Skeletal muscle tissue (tissue), 3 donors: ENCODE measurements at regions not wholly inside any gene's neighbourhood (a gene's known extent, or its start where the extent isn't known, plus 50 kb on each side); places are given as distances from the start of the nearest gene placed in this dataset.

Experiments used
- H3K27ac ChIP-seq: one replicate; pipeline ENCODE4 v1.7.0; 2013; ENCODE audit warnings: mild to moderate bottlenecking, low read depth, low read length, inconsistent platforms
- H3K27me3 ChIP-seq, 3 donors: one replicate each; pipeline ENCODE4 v1.7.0; 2013; ENCODE audit warnings: low read length in 3 of 3; ENCODE audit not compliant: control insufficient read depth in 3 of 3, insufficient read depth in 3 of 3
- H3K36me3 ChIP-seq, 3 donors: one replicate each; pipeline ENCODE4 v1.7.0; 2013; ENCODE audit warnings: low read length in 3 of 3; ENCODE audit not compliant: control insufficient read depth in 3 of 3, insufficient read depth in 3 of 3
- H3K4me1 ChIP-seq, 3 donors: one replicate each; pipeline ENCODE4 v1.7.0; 2013; ENCODE audit warnings: low read length in 3 of 3, mild to moderate bottlenecking in 3 of 3; ENCODE audit not compliant: control insufficient read depth in 3 of 3, insufficient read depth in 3 of 3
- H3K4me3 ChIP-seq, 3 donors: one replicate each; pipeline ENCODE4 v1.7.0; 2013; ENCODE audit warnings: low read length in 3 of 3
- H3K9ac ChIP-seq, 3 donors: one replicate each; pipeline ENCODE4 v1.7.0; 2013; ENCODE audit warnings: low read length in 3 of 3, mild to moderate bottlenecking in 3 of 3, moderate library complexity in 2 of 3, low read depth in 1 of 3
- H3K9me3 ChIP-seq, 3 donors: one replicate each; pipeline ENCODE4 v1.7.0; 2013; ENCODE audit warnings: low read length in 3 of 3; ENCODE audit not compliant: control insufficient read depth in 3 of 3
- donor health status: Osteomylitis.

DNA sequence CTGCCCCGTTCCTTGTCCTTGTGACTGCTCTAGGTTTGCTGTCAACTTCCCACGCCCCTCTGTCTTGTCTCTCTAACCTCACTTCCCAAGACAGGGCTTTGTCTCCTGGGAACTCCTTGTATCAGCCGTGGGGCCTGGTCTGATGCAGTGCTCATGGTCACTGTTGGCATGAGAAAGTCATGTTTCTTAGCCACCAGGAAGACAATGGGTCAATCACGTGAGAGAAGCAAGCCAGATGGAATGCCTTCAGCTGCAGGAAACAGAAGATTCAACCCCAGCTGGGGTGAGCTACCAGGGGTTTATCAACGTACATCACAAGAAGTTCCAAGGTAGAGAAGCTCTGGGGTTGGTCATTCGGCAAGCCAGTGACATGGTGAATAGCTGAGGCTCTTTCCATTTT lies 116.6 kb downstream of the IRF8 start:
- Histone ChIP-seq H3K36me3 (no peaks in the 10 kb centered on the region), H3K4me1 (peaks cover 0 to 7% (median 2%) of the 10 kb centered on the region in 3 donors), H3K9me3 (peaks cover 0 to 5% (median 5%) of the 10 kb centered on the region in 3 donors), H3K9ac (no peak overlapping the region), H3K27me3 (peaks cover 13 to 34% (median 16%) of the 10 kb centered on the region in 3 donors), H3K27ac (no peak overlapping the region), H3K4me3 (no peak overlapping the region)

DNA sequence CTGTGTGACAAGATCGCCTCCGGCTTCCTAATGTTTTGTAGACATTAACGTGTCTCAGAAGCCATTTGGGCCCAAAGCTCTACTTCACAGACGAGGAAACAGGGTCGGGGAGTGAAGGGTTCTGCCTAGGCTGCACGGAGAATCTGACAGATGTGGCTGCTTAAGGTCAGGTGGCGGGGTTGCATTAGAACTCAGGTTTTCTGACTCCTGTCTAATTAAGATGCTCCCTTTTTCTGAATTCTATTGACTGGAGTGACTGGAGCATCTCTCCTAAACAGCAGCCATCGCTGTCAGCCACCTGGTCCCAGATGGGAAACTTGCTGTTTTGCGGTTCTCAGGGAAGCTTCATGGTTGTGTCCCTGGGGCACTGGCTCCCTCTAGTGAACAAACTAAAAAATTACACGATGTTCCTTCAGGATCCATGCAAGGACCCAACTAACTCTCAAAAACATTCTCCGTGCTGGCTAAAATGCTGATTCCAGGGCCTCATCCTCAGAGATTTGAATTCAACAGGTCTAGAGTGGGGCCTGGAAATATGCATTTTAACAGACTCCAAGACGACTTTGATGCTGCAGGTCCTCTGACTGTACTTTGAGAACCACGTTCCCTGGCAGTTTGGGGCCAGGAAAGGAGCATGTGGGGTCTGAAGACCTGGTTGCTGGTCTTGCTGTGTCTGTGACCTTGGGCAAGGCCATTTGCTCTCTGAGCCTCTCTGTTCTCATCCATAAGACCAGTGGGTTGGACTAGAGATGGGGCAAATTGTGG lies 117.4 kb downstream of the IRF8 start:
- Histone ChIP-seq H3K27ac (no peak overlapping the region), H3K9me3 (peaks cover 0 to 5% (median 5%) of the 10 kb centered on the region in 3 donors), H3K9ac (no peak overlapping the region), H3K4me3 (no peak overlapping the region), H3K36me3 (no peaks in the 10 kb centered on the region), H3K27me3 (peaks cover 9 to 32% (median 12%) of the 10 kb centered on the region in 3 donors), H3K4me1 (peaks cover 0 to 7% (median 2%) of the 10 kb centered on the region in 3 donors)

DNA sequence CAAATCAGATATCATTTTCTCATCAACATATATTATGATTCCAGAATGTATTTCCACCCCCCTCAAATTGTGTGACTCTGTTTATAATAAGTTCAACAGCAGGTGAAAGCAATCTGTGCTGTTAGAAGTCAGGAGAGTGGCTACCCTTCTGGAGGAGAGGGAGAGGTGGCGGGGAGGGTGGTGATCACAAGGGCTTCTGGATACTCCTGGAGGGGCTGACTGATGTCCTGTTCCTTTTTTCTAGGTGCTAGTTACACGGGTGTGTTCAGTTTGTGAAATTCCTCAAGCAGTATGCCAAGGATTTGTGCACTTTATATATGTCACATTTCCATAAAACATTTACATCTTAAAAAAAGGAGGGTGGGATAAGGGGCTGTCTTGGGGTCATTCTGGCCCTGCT lies 119.1 kb downstream of the IRF8 start:
- Histone ChIP-seq H3K9me3 (peaks cover 0 to 5% (median 5%) of the 10 kb centered on the region in 3 donors), H3K36me3 (no peaks in the 10 kb centered on the region), H3K4me3 (no peak overlapping the region), H3K4me1 (peaks cover 0 to 7% (median 2%) of the 10 kb centered on the region in 3 donors), H3K9ac (no peak overlapping the region), H3K27ac (no peak overlapping the region), H3K27me3 (peaks cover 8 to 24% (median 12%) of the 10 kb centered on the region in 3 donors)

DNA sequence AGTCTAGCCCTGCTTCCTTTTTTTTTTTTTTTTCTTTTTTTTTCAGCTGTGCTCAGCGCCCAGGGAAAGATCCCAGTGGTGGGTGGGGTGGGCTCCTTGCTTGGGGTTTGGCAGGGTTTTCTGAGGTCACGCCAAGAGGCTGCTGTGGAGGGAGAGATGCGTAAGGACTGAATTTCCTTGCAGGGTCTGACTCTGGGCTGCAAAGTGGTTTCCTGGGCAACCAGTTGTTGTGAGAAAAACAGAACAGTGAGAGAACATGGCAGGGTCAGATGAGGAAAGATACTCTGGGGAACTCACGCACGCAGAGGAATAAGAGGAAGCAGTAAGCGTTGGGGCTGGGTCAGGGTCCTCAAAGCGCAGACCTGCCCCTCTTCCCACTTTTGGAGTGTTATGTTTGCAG lies 119.5 kb downstream of the IRF8 start:
- H3K27ac ChIP-seq = no peak overlapping the region
- no peaks in the 10 kb centered on the region for H3K36me3 ChIP-seq
- peaks cover 0 to 7% (median 5%) of the 10 kb centered on the region in 3 donors for H3K9me3 ChIP-seq
- H3K4me1 ChIP-seq = peaks cover 0 to 7% (median 2%) of the 10 kb centered on the region in 3 donors
- H3K9ac ChIP-seq = no peak overlapping the region
- peaks cover 5 to 24% (median 12%) of the 10 kb centered on the region in 3 donors for H3K27me3 ChIP-seq
- H3K4me3 ChIP-seq = no peak overlapping the region

DNA sequence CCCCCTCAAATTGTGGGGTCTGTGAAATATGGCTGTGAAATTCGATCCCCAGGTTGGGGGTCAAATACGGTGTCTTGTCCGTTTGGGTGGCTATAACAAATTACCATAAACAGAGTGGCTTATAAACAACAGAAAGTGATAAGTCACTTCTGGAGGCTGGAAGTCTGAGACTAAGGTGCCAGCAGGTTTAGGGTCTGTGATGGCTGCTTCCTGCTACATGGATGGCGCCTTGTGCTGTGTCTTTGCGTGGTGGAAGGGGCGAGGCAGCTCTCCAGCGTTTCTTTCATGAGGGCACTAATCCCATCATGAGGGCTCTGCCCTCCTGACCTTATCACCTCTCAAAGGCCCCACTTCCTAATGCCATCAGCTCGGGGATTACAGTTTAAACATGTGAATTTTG lies 120.0 kb downstream of the IRF8 start:
- peaks cover 5 to 24% (median 12%) of the 10 kb centered on the region in 3 donors for H3K27me3 ChIP-seq
- no peak overlapping the region for H3K27ac ChIP-seq

DNA sequence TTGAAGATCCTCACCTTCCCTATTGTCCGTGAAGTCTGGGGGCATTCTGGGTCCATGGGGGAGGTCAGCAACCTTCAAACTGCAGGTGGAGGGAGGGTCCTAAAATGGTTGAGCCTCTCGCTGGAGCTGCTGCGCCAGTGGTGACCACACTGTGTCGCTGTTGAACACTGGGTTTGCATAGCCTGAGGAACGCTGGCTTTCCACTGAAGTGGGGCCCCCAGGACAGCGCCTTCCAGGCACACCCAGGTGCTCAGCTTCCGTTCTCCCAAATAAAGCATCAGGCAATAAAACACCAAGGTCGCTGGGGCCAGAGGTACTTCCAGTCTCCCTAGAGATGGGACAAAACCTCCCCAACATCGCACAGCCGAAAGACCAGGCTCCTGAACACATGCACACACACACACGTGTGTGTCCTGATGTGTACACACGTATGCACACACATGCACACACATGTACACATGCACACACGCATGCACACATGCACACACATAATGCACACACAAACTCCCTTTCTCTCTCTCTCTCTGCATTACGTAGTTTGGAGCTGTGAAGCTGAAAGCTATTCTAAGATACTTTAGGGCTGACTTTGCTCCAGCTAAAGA lies 120.6 kb downstream of the IRF8 start:
- no peaks in the 10 kb centered on the region for H3K36me3 ChIP-seq
- peaks cover 5 to 24% (median 12%) of the 10 kb centered on the region in 3 donors for H3K27me3 ChIP-seq
- no peak overlapping the region for H3K27ac ChIP-seq
- peaks cover 0 to 7% (median 2%) of the 10 kb centered on the region in 3 donors for H3K4me1 ChIP-seq
- H3K9me3 ChIP-seq = peaks cover under 1 to 11% (median 7%) of the 10 kb centered on the region in 3 donors
- no peak overlapping the region for H3K9ac ChIP-seq
- no peak overlapping the region for H3K4me3 ChIP-seq

More for the DNA sequence above, 120.0 kb downstream of the IRF8 start:
- Histone ChIP-seq H3K9me3 (peaks cover 0 to 11% (median 5%) of the 10 kb centered on the region in 3 donors), H3K4me1 (peaks cover 0 to 7% (median 2%) of the 10 kb centered on the region in 3 donors), H3K9ac (no peak overlapping the region), H3K36me3 (no peaks in the 10 kb centered on the region), H3K4me3 (no peak overlapping the region)

DNA sequence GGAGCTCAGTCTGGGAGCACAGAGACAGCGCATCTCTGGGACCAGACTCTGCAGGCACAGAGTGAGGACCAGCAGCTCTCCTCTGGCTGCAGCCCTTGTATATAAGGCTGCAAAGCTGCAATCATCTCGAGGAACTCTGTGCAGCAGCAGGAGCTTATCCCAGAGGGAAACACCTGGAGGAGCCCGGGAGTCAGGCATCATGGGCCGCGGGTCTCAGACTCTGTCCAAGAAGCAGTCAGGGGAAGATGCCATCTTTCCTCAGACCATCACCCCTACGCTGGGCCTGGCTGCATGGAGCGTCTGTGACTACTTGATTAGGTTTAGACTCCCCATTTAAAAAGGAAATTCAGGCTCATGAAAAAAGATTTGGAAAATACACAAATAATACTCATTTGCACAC lies 122.0 kb downstream of the IRF8 start:
- Histone ChIP-seq H3K36me3 (no peaks in the 10 kb centered on the region), H3K4me1 (peaks cover 0 to 7% (median 2%) of the 10 kb centered on the region in 3 donors), H3K4me3 (no peak overlapping the region), H3K9me3 (peaks cover 7 to 14% (median 13%) of the 10 kb centered on the region in 3 donors), H3K9ac (no peak overlapping the region), H3K27ac (no peak overlapping the region), H3K27me3 (peaks cover 5 to 23% (median 12%) of the 10 kb centered on the region in 3 donors)

DNA sequence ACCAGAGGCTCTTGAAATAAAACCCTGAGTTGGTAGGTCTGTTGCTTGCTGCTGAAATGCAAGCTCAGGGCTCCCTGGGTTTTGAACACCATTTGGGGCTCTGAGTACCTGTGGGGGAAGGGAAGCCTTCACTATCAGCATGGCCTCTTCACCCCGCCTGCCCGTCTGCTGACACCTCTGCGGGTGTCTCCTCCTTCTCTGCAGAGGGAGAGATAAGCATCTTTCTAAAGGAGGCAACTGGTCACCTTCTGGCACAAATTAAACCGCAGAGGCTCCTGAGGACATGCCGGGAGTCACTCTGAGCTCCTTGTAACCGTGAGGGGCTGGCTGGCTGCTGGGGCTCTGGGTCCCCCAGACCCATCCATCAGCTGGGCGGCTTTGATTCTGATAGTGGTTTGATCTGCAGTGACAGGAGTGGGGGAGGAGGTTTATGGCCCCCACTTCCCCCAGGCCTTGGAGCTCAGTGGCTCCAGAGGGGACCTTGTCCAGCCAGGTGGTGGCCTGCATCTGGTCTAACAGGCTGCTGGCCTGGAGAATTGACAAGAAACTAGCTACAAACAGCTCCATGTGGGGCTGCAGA lies 123.5 kb downstream of the IRF8 start:
- Histone ChIP-seq H3K27ac (no peak overlapping the region), H3K9ac (no peak overlapping the region), H3K4me3 (no peak overlapping the region), H3K27me3 (peaks cover 5 to 20% (median 12%) of the 10 kb centered on the region in 3 donors), H3K4me1 (peaks cover 0 to 7% (median 0%) of the 10 kb centered on the region in 3 donors), H3K36me3 (no peaks in the 10 kb centered on the region), H3K9me3 (peaks cover 7 to 14% (median 13%) of the 10 kb centered on the region in 3 donors)

DNA sequence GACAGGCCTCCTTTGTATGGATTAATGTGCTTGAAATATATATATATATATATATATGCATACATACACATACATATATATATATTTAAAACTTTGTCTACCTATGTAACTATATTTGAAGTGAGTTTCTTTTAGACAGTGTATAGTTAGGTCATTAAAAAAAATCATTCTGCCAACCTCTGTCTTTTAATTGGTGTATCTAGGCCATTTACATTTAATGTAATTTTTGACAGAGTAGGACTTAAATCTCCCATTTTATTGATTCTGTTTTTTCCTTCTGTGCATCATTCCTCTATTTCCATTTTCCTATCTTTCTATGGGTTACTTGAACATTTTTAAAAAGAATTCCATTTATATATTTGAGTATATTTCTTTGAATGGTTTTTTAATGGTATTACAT lies 125.2 kb downstream of the IRF8 start:
- H3K4me3 ChIP-seq = no peak overlapping the region
- no peak overlapping the region for H3K9ac ChIP-seq
- H3K4me1 ChIP-seq = peaks cover 0 to under 1% (median 0%) of the 10 kb centered on the region in 3 donors
- peaks cover 5 to 16% (median 11%) of the 10 kb centered on the region in 3 donors for H3K27me3 ChIP-seq
- no peaks in the 10 kb centered on the region for H3K36me3 ChIP-seq
- no peak overlapping the region for H3K27ac ChIP-seq
- H3K9me3 ChIP-seq = peaks cover 7 to 14% (median 13%) of the 10 kb centered on the region in 3 donors
